ENCODE measurements at regions not wholly inside any gene's neighbourhood (a gene's known extent, or its start where the extent isn't known, plus 50 kb on each side); places are given as distances from the start of the nearest gene placed in this dataset.

DNA sequence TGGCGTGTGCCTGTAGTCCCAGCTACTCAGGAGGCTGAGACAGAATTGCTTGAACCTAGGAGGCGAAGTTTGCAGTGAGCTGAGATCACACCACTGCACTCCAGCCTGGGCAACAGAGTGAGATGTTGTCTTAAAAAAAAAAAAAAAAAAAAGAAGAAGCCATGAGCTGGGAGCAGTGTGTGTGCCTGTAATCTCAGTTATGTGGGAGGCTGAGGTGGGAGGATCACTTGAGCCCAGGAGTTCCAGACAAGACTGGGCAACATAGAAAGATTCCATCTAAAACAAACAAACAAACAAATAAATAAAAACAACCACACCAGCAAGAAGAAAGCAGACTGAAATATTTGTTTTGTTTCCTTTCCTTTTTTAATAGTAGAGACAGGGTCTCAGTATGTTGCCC is 62.2 kb upstream of the KIF13A start:
- TF ChIP-seq, protein P1, sequence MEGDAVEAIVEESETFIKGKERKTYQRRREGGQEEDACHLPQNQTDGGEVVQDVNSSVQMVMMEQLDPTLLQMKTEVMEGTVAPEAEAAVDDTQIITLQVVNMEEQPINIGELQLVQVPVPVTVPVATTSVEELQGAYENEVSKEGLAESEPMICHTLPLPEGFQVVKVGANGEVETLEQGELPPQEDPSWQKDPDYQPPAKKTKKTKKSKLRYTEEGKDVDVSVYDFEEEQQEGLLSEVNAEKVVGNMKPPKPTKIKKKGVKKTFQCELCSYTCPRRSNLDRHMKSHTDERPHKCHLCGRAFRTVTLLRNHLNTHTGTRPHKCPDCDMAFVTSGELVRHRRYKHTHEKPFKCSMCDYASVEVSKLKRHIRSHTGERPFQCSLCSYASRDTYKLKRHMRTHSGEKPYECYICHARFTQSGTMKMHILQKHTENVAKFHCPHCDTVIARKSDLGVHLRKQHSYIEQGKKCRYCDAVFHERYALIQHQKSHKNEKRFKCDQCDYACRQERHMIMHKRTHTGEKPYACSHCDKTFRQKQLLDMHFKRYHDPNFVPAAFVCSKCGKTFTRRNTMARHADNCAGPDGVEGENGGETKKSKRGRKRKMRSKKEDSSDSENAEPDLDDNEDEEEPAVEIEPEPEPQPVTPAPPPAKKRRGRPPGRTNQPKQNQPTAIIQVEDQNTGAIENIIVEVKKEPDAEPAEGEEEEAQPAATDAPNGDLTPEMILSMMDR (conservative IDR thresholded peaks at IDR 0.05; ENCODE audit: control insufficient read depth, insufficient read depth, low read depth, low read length): no peak
- H3K4me3 ChIP-seq (ENCODE audit: control insufficient read depth, low read depth, low read length): no peak overlapping the region
- DNase-seq (ENCODE audit: low read depth): no peak

DNA sequence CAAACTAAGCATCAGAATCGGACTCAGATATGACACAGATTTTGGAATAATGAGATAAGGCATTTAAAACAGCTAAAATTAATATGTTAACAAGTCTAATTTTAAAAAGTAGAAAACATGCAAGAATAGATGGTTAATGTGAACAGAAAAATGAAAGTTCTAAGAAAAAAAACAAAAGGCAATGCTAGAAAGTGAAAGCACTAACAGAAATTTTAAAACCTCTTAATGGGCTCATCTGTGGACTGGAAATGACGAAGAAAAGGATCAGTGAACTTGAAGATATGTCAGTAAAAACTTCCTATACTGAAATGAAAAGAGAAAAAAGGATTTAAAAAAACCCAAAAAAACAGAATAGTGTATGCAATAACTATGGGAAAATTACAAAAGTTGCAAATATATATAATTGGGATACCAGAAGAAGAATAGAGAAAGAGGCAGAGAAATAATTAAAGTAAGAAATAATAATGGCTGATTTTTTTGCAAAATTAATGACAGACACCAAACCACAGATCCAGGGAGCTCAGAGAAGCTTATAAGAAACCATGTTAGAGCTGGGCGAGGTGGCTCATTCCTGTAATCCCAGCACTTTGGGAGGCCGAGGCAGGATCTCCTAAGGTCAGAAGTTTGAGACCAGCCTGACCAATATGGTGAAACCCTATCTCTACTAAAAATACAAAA is 61.7 kb upstream of the KIF13A start:
- no peak overlapping the region for H3K4me3 ChIP-seq (ENCODE audit: control insufficient read depth, low read depth, low read length)
- no peak for DNase-seq (ENCODE audit: low read depth)
- TF ChIP-seq, protein P1 (conservative IDR thresholded peaks at IDR 0.05; ENCODE audit: control insufficient read depth, insufficient read depth, low read depth, low read length): no peak

DNA sequence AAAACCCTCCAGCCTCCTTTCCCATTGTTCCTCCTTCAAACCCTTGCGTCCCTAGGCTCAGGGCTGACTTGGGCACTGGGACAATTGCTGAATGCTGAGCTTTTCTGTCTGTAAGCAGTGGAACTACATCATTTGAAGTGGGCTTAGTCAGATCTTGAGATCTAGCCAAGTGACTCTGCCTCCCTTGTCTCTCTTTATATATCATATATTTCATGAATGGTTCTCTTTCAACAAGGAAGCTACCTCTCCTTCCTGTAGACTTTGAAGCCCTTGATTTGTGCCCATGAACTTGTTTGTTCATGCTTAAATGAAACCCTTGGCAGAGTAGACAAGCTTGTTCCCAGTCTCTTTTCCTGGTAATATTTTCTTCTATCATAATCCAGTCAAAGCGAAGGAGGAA is 60.0 kb upstream of the KIF13A start:
- H3K4me3 ChIP-seq (ENCODE audit: control insufficient read depth, low read depth, low read length): no peak overlapping the region
- TF ChIP-seq, protein P1 (conservative IDR thresholded peaks at IDR 0.05; ENCODE audit: control insufficient read depth, insufficient read depth, low read depth, low read length): no peak
- DNase-seq (ENCODE audit: low read depth): peak; percentile 67

DNA sequence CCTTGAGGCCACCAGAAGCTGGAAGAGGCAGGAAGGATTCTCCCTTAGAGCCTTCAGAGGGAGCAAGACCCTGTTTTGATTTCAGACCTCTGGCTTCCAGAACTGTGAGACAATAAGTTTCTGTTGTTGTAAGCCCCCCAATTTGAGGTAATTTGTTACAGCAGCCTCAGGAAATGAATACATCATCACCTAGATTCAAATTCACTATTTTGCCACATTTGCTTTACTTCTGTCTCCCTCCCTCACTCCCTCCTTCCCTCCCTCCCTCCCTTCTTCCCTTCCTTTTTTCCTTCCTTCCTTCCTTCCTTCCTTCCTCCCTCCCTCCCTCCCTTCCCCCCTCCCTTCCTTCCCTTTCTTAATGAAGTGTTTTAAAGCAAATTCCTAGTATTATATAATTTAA is 58.1 kb upstream of the KIF13A start:
- no peak for DNase-seq (ENCODE audit: low read depth)
- no peak overlapping the region for H3K4me3 ChIP-seq (ENCODE audit: control insufficient read depth, low read depth, low read length)
- TF ChIP-seq, protein P1 (conservative IDR thresholded peaks at IDR 0.05; ENCODE audit: control insufficient read depth, insufficient read depth, low read depth, low read length): no peak

DNA sequence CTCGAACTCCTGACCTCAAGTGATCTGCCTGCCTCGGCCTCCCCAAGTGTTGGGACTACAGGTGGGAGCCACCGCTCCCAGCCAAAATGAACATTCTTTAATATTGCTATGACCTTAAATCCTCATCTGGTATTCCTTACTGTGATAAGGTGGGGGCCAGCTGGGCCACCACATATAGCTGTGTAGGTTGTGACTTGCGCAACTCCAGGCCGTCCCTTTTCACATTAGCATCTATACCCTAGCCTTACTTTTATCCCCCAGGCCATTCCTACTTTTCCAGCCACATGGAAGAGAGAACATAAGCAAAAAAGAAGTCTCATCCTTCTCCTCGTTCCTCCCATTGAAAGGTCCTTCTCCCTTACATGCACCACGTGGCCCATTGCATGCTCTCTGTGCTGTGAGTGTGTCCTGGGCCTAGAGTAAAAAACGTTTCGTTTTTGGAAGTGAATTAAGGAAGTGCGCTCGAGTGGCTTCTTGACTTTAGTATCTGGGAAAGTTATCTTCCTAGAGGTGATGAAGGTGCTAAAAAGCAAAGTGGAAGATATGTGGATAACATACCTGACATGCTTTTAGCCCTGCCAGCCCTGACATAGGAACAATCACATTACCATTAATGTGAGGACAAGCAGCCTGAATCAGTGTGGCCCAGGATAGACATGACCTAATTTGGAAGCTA is 56.8 kb upstream of the KIF13A start:
- H3K4me3 ChIP-seq (ENCODE audit: control insufficient read depth, low read depth, low read length): no peak overlapping the region
- DNase-seq (ENCODE audit: low read depth): no peak
- TF ChIP-seq, protein P1 (conservative IDR thresholded peaks at IDR 0.05; ENCODE audit: control insufficient read depth, insufficient read depth, low read depth, low read length): no peak

DNA sequence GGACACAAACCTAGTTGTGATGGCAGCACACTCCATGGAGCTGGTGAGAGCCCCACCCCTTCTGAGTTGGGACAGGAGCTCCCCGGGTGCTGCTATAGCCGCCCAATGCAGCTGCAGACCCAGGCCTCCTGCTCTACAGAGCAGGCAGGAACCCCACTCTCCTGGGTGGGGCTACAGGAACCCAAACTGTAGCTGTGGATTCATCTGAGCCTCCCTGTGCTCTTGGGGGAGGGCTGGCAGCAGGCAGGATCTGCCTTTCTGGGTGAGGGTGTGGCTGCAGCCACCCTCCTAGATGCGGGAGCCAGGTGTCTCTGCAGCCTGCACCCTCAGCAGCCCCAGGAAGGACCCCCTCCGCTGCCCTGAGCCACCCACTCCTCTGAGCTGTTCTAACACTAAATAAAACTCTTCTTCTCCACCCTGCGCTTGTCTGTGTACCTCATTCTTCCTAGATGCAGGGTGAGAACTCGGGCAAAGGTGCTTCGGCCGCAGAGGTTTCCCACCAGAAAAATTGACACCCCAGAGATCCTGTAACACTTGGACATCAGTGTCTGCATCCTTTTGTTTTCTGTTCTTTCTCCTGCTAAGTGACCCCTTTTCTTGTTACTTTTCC is 55.2 kb upstream of the KIF13A start:
- DNase-seq (ENCODE audit: low read depth): no peak
- H3K4me3 ChIP-seq (ENCODE audit: control insufficient read depth, low read depth, low read length): no peak overlapping the region
- TF ChIP-seq, protein P1 (conservative IDR thresholded peaks at IDR 0.05; ENCODE audit: control insufficient read depth, insufficient read depth, low read depth, low read length): no peak
